Fibroblast of skin of left biceps (primary cell): ENCODE measurements at regions not wholly inside any gene's neighbourhood (a gene's known extent, or its start where the extent isn't known, plus 50 kb on each side); places are given as distances from the start of the nearest gene placed in this dataset.
"Not testable (repeated sequence)": the region's sequence is repeated elsewhere in the genome, so short reads cannot be mapped to it uniquely, and the experiment has no call there.

Experiments used
- DNase-seq, 2 experiments: peaks; one replicate each; pipeline ENCODE4 v3.0.0-alpha.2; 2013; ENCODE audit warnings: low read depth in 2 of 2

DNA sequence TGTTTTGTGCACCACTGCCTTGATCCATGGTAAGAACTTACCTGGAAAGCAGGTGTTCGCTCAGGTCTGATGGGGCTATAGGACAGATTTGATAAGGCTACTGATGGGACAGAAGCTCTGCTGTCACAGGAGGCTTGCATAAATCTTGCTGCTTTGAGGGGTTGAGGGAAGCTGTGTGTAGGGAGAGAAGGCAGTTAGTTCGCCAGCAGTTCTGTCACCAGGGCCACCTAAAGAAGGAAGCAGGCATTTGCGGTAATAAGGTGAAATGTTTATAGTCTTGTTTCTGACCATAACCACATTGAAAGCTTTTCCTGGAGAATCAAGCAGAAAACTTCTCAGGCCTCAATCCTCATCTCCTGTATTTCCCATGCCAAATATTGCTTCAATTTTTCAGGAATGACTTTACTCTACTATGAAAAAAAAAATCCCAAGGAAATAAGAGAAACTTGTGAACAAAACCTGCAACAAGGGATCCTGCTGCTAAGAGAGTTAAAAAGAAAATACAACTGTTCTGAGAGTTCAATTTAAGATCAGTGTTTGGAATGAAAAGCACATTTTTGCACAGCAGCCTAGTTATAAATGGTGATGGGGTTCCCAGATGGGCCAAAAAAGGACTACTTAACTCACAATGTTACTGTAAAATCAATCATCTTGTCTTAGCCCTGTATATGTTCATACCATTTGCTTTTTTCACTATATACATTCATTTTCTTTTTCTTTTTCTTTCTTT is 122.0 kb upstream of the RANBP3L start:
- DNase-seq: no peak

GRCh38 chr5:36426070-36426469 is 124.4 kb upstream of the RANBP3L start:
- DNase-seq: not testable (repeated sequence)

- no peak for DNase-seq
Observed at GRCh38 chr5:36435516-36435915, 133.8 kb upstream of the RANBP3L start.

DNA sequence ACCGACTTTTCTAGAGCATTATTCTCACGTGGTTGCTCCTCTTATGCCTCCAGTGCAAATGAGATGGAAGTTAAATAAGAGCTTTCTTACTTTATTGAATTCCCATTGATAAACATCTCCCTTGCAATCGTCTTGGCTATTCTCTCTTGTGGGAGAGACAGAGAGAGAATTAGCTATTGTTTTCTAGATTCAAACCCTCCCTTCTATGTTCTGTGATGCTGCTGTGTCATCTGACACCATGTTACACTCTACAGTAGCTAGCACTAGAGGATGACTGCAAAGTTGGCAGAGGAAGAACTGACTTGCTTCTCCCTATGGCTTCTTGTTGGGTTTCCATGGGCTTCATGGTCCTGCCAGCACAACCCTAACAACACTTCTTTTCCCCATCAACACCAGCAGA is 134.6 kb upstream of the RANBP3L start:
- no peak for DNase-seq

- no peak for DNase-seq
Observed at GRCh38 chr5:36438765-36439561, 137.3 kb upstream of the RANBP3L start.

DNA sequence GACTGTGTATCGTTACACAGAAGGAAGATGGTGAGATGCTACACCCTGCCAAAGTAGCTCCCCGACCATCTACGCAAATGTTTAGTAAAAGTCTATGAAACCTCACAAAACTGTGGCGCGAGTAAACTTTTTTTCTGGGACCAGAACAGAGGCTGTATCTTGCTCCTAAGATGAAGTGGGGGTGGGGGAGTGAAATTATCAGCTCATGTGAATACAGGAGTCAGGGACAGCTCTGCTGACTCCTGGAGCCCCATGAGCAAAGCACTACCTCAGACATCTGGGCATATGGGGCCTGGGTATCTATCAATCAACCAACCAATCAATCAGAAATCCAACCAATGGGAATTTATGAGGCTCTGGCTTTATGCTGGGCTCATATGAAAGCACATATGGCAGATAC is 138.6 kb upstream of the RANBP3L start:
- DNase-seq: no peak

DNA sequence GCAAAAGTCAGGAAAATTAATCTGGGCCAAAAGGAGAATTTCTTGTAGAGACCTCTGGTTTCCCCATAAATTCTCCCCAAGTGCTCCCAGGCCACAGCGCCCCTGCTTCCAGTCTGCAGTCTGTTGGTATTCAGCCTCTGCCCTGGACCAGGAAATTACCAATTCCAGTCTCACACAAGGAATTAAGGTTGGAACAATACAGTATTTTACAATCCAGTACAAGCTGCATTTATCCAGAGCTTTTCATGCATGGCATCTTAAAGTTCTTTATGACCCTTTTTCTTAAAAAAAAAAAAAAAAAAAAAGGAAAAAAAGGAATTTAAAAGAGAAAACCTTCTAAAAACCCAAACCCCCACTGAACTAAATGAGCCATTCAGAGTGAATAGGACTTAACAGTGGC is 139.6 kb upstream of the RANBP3L start:
- DNase-seq: no peak

DNA sequence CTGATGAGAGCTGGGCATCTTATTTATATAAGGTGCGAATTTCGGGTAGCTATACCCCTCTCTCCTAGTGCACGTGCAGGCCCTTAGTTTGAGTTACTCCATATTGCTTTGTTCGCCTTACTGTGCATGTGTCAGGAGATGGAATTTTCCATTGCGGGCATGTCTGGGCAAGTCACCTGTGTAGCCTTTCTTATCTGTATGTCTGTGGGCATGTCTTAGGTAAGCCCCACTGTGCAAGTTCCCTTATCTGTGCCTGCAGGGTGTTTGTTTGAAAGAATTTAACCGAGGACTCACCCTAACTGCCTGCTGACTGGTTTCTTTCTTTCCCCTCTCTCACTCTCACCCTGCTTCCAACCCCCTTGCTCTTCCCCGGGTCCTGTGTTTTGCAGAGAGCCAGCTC is 140.7 kb upstream of the RANBP3L start:
- DNase-seq: no peak

DNA sequence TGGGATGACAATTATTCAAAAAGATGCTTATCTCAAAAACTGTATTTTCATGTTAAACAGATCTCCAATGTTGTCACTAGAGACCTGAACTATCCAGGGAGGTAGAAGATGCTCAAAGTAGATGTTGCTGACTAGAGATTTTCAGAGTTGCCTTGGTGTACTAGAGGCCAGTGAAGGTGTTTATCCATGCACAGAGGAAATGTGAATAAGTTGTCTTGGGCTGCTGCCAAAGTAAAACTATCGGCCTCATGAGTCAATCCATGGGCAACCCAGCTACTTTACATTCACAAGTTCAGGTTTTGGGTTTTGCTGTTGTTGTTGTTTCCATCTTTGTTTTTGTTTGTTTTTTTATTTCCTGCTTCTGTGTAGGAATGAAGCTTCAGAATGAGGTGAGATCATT is 141.1 kb upstream of the RANBP3L start:
- peak; percentile 33 to 36 for DNase-seq

GRCh38 chr5:36443941-36444340 is 142.2 kb upstream of the RANBP3L start:
- DNase-seq: no peak

GRCh38 chr5:36444582-36445418 is 143.1 kb upstream of the RANBP3L start:
- DNase-seq: no peak

DNA sequence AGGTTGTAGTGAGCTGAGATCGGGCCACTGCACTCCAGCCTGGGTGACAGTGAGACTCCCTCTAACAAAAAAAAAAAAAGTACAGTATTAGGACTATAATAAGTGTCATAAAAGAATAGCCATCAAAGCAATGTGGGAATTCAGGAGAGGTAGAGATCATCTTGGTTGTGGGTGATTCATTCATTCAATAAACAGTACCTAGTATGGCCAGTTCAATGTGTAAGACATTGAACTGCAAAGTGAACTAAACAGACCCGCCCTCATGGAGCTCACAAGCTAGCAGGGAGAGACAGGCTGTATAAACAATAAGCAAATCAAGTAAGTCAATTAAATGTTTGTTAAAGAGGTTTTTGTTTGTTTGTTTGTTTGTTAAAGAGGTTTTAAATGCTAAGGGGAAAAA is 146.1 kb upstream of the RANBP3L start:
- no peak for DNase-seq

GRCh38 chr5:36450229-36451014 is 148.7 kb upstream of the RANBP3L start:
- no peak for DNase-seq

- no peak for DNase-seq
Observed at GRCh38 chr5:36452424-36453006, 150.8 kb upstream of the RANBP3L start.

GRCh38 chr5:36457511-36458270 is 148.7 kb upstream of the SLC1A3 start:
- DNase-seq: peak; percentile 72 to 82

- no peak for DNase-seq
Observed at GRCh38 chr5:36458746-36459145, 147.7 kb upstream of the SLC1A3 start.

DNA sequence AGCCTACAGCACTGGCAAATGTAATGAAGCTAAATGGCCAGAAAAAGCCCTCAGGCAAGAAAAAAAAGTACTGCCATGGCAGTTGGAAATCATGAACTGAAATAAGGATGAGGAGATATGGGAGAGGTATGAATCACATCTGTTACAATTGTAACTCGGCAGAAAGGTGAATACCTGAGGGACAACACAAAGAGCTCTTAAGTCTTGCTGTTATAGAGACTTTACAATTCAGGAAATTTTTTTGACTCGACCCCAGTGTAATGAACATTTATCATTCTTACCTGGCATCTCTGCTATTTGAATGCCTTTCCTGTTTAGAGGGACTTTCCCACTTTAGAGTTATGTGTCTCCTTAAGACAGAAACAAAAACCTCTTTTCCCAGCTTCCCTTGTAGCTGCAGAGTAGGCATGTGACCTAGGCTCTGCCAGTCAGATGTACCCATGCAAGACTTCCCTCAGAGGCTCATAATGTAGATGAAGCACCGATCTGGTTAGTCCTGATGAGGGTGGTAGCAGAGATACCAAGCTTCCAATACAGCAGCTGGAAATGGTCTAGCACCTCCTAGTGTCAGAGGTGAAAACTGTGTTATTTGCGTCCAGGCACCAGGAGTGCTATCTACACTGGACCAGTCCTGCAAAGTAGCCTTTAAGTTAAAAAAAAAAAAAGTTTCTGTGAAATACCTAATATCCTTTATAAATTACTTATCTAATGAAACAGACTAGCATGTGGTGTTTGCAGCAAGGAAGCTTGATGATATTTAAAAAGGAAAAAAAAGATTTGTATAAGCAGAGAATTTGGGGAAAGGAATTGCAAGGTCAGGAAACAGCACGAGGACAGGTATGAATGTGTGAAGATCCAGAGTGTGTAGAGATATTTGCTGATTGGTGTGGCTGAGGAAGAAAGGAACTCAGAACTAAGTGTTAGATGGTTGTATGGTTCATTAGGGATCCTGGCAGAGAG is 146.9 kb upstream of the SLC1A3 start:
- DNase-seq: no peak

GRCh38 chr5:36462295-36463021 is 143.9 kb upstream of the SLC1A3 start:
- peak; percentile 26 to 44 for DNase-seq

DNA sequence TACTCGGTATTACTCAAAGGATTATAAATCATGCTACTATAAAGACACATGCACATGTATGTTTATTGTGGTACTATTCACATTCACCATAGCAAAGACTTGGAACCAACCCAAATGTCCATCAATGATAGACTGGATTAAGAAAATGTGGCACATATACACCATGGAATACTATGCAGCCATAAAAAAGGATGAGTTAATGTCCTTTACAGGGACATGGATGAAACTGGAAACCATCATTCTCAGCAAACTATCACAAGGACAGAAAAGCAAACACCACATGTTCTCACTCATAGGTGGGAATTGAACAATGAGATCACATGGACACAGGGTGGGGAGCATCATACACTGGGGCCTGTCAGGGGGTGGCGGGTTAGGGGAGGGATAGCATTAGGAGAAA is 130.5 kb upstream of the SLC1A3 start:
- not testable (repeated sequence) for DNase-seq
